GM12892 (cell line): ENCODE measurements at regions not wholly inside any gene's neighbourhood (a gene's known extent, or its start where the extent isn't known, plus 50 kb on each side); places are given as distances from the start of the nearest gene placed in this dataset.

Experiments
- POLR2A ChIP-seq: IDR thresholded peaks from 2 replicates; pipeline ENCODE4 v1.6.1; 2011; ENCODE audit warnings: low read depth, low read length, control low read depth
- POLR2AphosphoS5 ChIP-seq: IDR thresholded peaks from 2 replicates; pipeline ENCODE4 v1.6.1; 2011; ENCODE audit warnings: low read depth, low read length, control low read depth
- TAF1 ChIP-seq: IDR thresholded peaks from 2 replicates; pipeline ENCODE4 v1.6.1; 2011; ENCODE audit warnings: low read depth, mild to moderate bottlenecking, control low read depth, low read length, borderline replicate concordance

GRCh38 chr7:110076194-110076593, 1014.7 kb upstream of the LRRN3 start:
- no peak for TF ChIP-seq POLR2A
- TF ChIP-seq POLR2AphosphoS5: no peak
- no peak for TF ChIP-seq TAF1
